HG03558 (cell line): ENCODE measurements at regions not wholly inside any gene's neighbourhood (a gene's known extent, or its start where the extent isn't known, plus 50 kb on each side); places are given as distances from the start of the nearest gene placed in this dataset.
A peak's percentile ranks its signal among the peaks of the same experiment; 100 is the strongest.

ENCODE experiments used
- ATAC-seq: cut with Tn5 transposase; IDR thresholded peaks from one replicate; pipeline ENCODE4 v1.9.1; 2021; ENCODE audit warnings: moderate number of reproducible peaks; ENCODE audit not compliant: unreplicated experiment; ENCODE audit errors: extremely low read depth

DNA sequence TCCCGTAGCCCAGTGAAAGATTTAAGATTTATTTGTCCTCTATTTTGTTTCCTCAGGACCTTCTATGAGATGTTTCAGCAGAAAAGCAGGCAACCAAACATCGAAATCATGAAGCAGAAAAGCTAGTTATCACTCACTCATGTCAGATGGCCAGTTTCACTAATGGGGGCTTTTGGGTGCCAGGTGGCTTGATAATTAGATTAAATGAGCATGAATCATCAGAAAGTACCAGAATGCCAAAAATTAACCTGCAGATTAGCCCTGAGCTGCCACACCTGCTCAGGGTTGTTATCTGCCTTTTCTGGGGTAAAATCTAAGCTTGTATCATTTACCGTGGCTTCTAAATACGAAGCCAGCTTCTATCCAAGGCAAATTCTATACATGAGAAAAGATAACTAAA, 1017.5 kb downstream of the XPNPEP1 start:
- no peak for ATAC-seq

DNA sequence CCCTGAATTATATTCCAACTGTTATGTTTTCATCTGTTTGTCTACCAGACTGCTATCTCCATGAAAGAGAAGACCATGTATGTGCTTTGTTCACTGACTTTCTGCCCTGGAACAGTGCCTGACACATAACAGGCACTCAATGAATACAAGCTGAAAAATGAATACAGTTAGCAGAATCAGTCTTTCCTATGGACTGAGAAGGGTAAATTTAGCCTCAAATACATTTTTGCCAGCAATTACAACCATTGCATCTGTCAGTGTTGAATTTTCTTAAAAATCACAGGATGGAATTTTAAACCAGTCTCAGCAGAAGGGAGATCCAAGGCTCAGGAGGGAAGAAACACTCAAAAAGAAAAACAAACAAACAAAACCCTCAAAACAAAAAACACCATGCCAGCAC, 1018.1 kb downstream of the XPNPEP1 start:
- no peak for ATAC-seq

GRCh38 chr10:108904163-108904838, 1019.0 kb downstream of the XPNPEP1 start:
- ATAC-seq: no peak

DNA sequence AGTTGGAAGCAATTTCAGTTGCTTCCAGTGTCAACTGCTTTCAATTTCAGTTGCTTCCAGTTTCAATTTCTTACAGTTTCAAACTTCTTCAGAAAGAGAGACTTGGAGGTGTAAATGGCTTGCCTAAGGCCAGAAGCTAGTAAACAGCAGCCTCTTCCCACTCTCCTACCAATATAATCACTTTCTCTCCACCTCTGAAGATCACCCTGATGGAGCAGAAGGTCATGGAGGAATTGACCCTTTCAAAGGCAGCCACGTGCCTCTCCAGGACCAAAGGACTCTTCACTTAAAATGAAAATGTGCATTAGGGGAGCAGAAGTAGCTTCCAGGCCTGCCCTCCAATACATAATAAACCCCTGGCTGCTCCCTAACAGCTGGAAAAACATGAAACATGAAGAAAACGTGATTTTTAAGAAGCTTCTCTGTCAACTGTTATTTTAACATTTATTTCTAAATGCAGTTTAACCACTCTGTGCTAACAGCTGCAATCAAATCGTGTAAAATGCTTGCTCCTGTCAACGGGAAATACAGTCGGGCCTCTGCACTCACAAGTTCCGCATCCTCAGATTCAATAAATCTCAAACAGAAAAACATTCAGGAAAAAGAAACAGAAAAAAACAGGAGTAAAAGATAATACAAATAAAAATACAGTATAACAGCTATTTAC, 1020.6 kb downstream of the XPNPEP1 start:
- ATAC-seq: no peak

DNA sequence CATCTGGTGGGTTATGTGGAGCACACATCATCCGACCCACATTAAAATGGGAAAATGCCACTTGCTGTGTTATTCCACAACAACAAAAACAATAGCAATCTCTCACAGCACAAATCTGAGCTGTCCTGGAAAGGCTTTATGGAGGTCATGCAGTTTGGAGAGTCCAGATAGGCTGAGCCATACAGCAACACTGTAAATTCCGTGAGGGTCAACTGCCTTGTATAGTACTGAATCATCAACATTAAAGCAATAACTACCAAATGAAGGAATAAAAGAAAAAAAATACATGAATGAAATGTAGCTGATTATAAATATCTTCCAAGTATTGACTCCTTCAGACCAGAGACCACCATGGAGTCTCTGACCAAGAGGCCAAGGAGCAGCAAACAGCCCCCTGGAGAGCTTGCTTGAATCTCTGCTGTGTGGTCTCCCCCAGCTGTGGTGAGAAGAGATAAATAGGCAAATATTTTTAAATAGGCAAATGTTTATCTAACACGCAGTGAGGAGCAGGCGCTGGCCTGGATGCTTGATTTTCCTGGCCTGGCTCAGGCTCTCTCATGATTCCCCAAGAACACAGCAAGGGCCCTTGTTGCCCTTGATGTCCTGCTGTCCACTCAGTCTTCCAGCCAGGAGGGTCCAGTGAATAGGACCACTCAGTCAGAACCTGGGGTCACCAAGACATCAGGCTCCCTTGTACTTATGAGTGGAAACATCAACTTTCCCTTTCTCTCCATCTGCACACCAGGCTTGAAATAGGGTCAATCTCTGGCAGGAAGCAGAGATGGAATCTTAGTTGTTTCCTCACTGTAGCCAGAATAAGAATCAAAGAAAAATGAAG, 1021.3 kb downstream of the XPNPEP1 start:
- ATAC-seq: no peak

- ATAC-seq: no peak
These were observed 1023.6 kb downstream of the XPNPEP1 start for GRCh38 chr10:108899670-108900069.

GRCh38 chr10:108894402-108895301, 1028.7 kb downstream of the XPNPEP1 start:
- peak; percentile 85 for ATAC-seq

DNA sequence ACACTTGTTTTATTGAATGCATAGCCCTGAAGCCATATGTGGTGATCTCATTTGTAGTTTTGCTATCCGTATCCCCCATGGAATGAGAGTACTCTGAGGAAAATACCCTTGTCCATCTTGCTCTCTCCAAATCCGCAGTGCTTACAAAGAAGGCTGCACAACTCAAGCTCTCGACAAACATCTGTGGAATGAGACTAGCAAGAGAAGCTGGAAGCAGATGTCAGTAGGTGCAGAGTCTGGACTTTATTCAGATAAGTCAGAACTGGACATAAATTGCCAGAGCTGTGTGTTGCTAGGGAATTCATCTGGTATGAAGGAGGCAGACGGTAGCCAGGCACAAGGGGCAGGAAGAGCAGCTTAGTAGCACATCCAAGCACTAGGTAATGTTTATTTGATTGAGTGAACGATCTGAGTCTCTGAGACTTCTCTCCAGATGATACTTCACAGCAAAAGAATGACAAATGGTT, 1046.2 kb downstream of the XPNPEP1 start:
- no peak for ATAC-seq

GRCh38 chr10:108872854-108873253, 1050.5 kb downstream of the XPNPEP1 start:
- ATAC-seq: no peak

DNA sequence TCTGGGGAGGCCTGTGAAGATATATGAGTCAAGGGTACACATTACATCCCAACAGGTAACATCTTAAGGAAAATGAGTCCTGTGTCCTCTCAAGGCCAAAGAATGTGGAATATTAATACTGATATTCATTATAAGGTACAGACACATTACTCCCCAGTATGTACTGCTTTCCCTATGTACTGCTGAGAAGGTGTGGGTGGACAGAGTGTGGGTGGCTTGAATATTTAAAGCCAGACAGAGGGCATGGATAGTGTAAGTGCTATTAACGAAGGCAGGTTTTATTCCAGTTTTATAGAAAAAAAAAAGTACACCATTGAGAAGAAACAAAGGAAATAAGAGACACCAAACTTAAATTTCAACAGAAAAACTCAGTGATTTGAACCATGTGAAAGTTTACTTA, 1054.4 kb downstream of the XPNPEP1 start:
- no peak for ATAC-seq

DNA sequence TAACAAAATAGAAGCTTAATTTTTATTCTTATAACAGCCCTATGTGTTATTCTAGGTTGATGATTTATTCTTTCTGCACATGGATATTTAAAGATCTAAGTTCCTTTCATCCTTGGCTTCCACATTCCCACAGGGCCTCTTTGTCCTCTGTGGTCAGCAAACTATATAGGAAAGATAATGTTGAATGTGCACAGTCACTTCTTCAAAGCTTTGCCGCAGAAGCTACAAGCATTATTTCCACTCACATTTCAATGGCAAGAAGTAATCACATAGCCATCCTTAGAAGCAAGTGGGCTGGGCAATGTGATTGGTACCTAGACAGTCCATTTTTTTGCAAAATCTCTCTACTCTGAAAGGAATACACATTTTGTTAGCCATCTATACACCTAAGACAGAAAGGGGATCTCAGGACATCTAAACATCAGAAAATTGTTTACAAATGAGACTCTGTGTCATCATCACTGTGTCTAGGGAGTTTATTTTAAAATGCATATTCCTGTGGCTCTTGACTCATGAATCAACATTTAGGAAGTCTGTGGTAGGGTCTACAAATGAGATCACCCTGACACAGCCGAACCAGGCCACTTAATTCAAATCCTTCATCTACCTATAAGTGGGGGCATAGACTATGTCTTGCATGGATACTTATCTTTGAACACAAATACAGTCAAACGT, 1060.5 kb downstream of the XPNPEP1 start:
- ATAC-seq: no peak

DNA sequence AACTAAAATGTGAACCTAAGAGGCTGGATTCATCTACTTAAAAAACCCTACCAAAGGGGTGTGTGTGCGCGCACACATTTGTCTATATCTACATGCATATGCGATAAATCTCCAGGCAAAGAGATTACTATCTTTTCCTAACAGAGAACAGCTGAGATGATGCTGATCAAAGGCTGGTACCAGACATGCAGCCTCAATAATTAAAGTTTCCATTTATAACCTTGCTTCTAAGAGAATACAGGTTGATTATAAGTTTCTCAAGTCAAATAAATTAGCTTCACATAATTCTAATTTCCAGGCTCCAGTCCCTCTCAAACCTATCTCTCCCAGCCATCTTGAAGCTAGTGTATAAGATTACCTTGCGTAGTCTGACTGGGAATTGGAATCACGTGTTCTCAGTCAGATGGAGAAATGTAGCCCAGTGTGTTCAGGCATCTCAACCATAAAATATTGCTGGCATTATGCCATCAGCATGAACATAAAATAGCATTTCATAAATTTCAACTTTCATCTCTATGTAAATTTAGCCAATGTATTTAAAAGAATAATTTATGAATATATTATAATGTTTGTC, 1062.0 kb downstream of the XPNPEP1 start:
- ATAC-seq: no peak

GRCh38 chr10:108852211-108852610, 1071.1 kb downstream of the XPNPEP1 start:
- peak; percentile 62 for ATAC-seq

GRCh38 chr10:108850138-108850854, 1073.0 kb downstream of the XPNPEP1 start:
- peak; percentile 87 for ATAC-seq

GRCh38 chr10:108849688-108850087, 1073.6 kb downstream of the XPNPEP1 start:
- ATAC-seq: peak; percentile 0

DNA sequence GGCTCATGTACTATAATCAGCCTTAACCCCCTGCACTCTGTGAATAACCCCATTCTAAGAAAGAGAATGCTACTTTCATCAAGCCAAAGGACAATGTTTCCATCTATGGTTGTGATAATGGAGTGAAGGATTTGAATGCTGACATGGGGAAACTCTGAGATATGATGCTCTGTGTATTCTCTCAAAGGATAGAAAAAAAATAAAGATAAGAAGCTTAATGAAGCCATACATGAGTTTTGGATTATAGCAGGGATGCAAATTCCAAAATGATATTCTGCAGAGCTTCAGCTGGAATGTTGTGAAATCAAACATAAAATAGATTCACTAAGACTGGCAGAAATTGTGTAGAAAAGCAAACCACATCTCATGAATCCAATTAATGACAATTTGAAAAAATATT, 1074.1 kb downstream of the XPNPEP1 start:
- no peak for ATAC-seq

DNA sequence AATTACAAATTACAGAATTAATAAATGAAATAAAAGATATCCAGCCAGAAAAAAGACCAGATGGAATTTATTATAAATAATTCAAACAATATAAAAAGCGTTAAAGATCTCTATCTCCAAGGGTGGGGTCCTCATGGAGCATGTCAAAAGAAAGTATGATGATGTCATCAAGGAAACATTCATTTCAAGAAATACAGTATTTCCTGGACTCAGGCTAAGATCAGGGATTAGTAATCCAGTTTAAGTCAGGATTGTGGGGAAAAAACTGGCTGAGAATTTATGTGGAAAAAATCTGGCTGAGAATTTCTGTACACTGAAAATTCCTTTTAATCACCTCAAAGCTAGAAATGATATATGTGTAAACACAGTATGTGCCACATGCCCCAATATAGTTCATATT, 1075.3 kb downstream of the XPNPEP1 start:
- ATAC-seq: no peak

- ATAC-seq: no peak
These were observed 1082.4 kb downstream of the XPNPEP1 start for GRCh38 chr10:108840944-108841343.

- no peak for ATAC-seq
These were observed 1086.9 kb downstream of the XPNPEP1 start for GRCh38 chr10:108836362-108836761.
